ENCODE measurements at regions not wholly inside any gene's neighbourhood (a gene's known extent, or its start where the extent isn't known, plus 50 kb on each side); places are given as distances from the start of the nearest gene placed in this dataset.

- no peak for ATAC-seq (ENCODE audit: insufficient read depth, low FRiP score)
- Histone ChIP-seq H3K4me3 (no peak overlapping the region), H3K4me1 (ENCODE audit: control insufficient read depth in 5 of 5, insufficient read depth in 5 of 5, low read length in 5 of 5) (no peaks in the 10 kb centered on the region), H3K27ac (ENCODE audit: low read depth in 1 of 2, low read length in 1 of 2) (no peak overlapping the region), H3K27me3 (ENCODE audit: control insufficient read depth in 3 of 3, insufficient read depth in 3 of 3, low read length in 2 of 3) (peaks cover 0 to 2% (median 0%) of the 10 kb centered on the region in 3 donors), H3K36me3 (ENCODE audit: control insufficient read depth in 4 of 4, insufficient read depth in 4 of 4, low read length in 4 of 4) (no peaks in the 10 kb centered on the region), H3K9me3 (ENCODE audit: control insufficient read depth in 4 of 4, insufficient read depth in 3 of 4, low read length in 3 of 4) (no peaks in the 10 kb centered on the region), H3K9ac (ENCODE audit: insufficient read depth in 1 of 2, low read length in 2 of 2) (no peak overlapping the region)
- WGBS, 2 donors: 55 to 62% methylated on average over 5 of the region's 5 CpGs
- no peak for TF ChIP-seq CTCF (IDR thresholded peaks at IDR 0.05; ENCODE audit: control extremely low read depth, extremely low read depth)
- DNase-seq: no peak
These were observed 186.0 kb upstream of the PIRT start for GRCh38 chr17:11023639-11024479.

- H3K4me3 ChIP-seq: no peak overlapping the region
- H3K36me3 ChIP-seq (ENCODE audit: control insufficient read depth in 4 of 4, insufficient read depth in 4 of 4, low read length in 4 of 4): no peaks in the 10 kb centered on the region
- no peak overlapping the region for H3K9ac ChIP-seq (ENCODE audit: insufficient read depth in 1 of 2, low read length in 2 of 2)
- TF ChIP-seq CTCF (IDR thresholded peaks at IDR 0.05; ENCODE audit: control extremely low read depth, extremely low read depth): no peak
- no peak overlapping the region for H3K27ac ChIP-seq (ENCODE audit: low read depth in 1 of 2, low read length in 1 of 2)
- no peaks in the 10 kb centered on the region for H3K27me3 ChIP-seq (ENCODE audit: control insufficient read depth in 3 of 3, insufficient read depth in 3 of 3, low read length in 2 of 3)
- no peak for ATAC-seq (ENCODE audit: insufficient read depth, low FRiP score)
- H3K9me3 ChIP-seq (ENCODE audit: control insufficient read depth in 4 of 4, insufficient read depth in 3 of 4, low read length in 3 of 4): peaks cover 0 to 5% (median 0%) of the 10 kb centered on the region in 4 donors
- DNase-seq: no peak
- 68 to 81% methylated on average over 5 of the region's 5 CpGs for WGBS, 2 donors
- peaks cover 0 to 2% (median 0%) of the 10 kb centered on the region in 5 donors for H3K4me1 ChIP-seq (ENCODE audit: control insufficient read depth in 5 of 5, insufficient read depth in 5 of 5, low read length in 5 of 5)
These were observed 168.6 kb upstream of the PIRT start for GRCh38 chr17:11006530-11006929.

DNA sequence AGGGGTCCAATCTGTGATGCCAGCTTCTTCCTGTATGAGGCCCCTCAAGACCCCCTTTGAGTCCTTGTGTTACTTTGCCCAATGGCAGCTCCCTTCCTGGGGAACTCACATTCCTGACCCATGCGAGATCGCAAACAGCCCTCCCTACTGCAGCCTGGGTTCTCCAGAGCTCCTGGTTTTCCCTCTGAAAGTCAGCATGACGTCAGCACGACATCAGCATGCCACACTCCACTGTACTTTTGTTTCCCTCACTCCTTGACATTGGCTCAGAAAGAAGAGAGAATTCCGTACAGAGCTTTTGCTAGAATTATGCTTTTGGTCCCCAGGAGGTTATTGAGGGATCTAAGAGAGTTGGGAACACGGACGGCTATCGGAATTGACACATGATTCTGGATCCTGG is 168.1 kb upstream of the PIRT start:
- no peaks in the 10 kb centered on the region for H3K27me3 ChIP-seq (ENCODE audit: control insufficient read depth in 3 of 3, insufficient read depth in 3 of 3, low read length in 2 of 3)
- ATAC-seq (ENCODE audit: insufficient read depth, low FRiP score) (no peak), DNase-seq (no peak)
- H3K4me3 ChIP-seq: no peak overlapping the region
- H3K9ac ChIP-seq (ENCODE audit: insufficient read depth in 1 of 2, low read length in 2 of 2): no peak overlapping the region
- peaks cover 0 to 3% (median 0%) of the 10 kb centered on the region in 4 donors for H3K9me3 ChIP-seq (ENCODE audit: control insufficient read depth in 4 of 4, insufficient read depth in 3 of 4, low read length in 3 of 4)
- TF ChIP-seq CTCF (IDR thresholded peaks at IDR 0.05; ENCODE audit: control extremely low read depth, extremely low read depth): no peak
- H3K27ac ChIP-seq (ENCODE audit: low read depth in 1 of 2, low read length in 1 of 2): no peak overlapping the region
- no peaks in the 10 kb centered on the region for H3K36me3 ChIP-seq (ENCODE audit: control insufficient read depth in 4 of 4, insufficient read depth in 4 of 4, low read length in 4 of 4)
- H3K4me1 ChIP-seq (ENCODE audit: control insufficient read depth in 5 of 5, insufficient read depth in 5 of 5, low read length in 5 of 5): peaks cover 0 to 8% (median 0%) of the 10 kb centered on the region in 5 donors
- 82 to 89% methylated on average over 8 of the region's 8 CpGs for WGBS, 2 donors

Data from lung (tissue), 11 donors.